ENCODE measurements at regions not wholly inside any gene's neighbourhood (a gene's known extent, or its start where the extent isn't known, plus 50 kb on each side); places are given as distances from the start of the nearest gene placed in this dataset.

- Histone ChIP-seq H2AFZ (ENCODE audit: low read length) (no peak overlapping the region), H3K9me3 (ENCODE audit: low read length) (no peaks in the 10 kb centered on the region), H3K4me3 (ENCODE audit: low read depth, low read length, poor library complexity, severe bottlenecking) (no peak overlapping the region), H4K20me1 (ENCODE audit: insufficient read depth, low read length) (no peaks in the 10 kb centered on the region), H3K4me2 (ENCODE audit: low read length) (no peak overlapping the region), H3K9me2 (ENCODE audit: insufficient read depth, low read length) (no peaks in the 10 kb centered on the region), H3K4me1 (ENCODE audit: insufficient read depth, low read length, poor library complexity, severe bottlenecking) (no peaks in the 10 kb centered on the region), H3K79me2 (ENCODE audit: insufficient read depth, low read depth, low read length) (no peaks in the 10 kb centered on the region), H3K27ac (ENCODE audit: low read depth, low read length, poor library complexity, severe bottlenecking) (no peak overlapping the region), H3K36me3 (ENCODE audit: insufficient read depth, low read length) (no peaks in the 10 kb centered on the region)
- ChIA-PET POLR2A (no interaction called here), CTCF (ENCODE audit: unreplicated experiment) (no interaction called here)
- intact Hi-C loops (cut with micrococcal nuclease; ENCODE audit: unreplicated experiment) = no loop called here
- no peak for TF ChIP-seq CTCF (conservative IDR thresholded peaks at IDR 0.05; ENCODE audit: low read length)
- TF ChIP-seq EZH2phosphoT487 (IDR thresholded peaks at IDR 0.05; ENCODE audit: borderline replicate concordance, low read depth, low read length) = no peak
- no TSS peak for BruUV-seq (replicated peaks)
- DNase-seq (ENCODE audit: low spot score) = no peak
Observed at GRCh38 chr18:34965566-34965965, 75.6 kb upstream of the MAPRE2 start.

GRCh38 chr18:34970106-34970505 is 71.1 kb upstream of the MAPRE2 start:
- Histone ChIP-seq H3K27ac (ENCODE audit: low read depth, low read length, poor library complexity, severe bottlenecking) (no peak overlapping the region), H3K9me3 (ENCODE audit: low read length) (no peaks in the 10 kb centered on the region), H3K4me1 (ENCODE audit: insufficient read depth, low read length, poor library complexity, severe bottlenecking) (no peaks in the 10 kb centered on the region), H3K36me3 (ENCODE audit: insufficient read depth, low read length) (no peaks in the 10 kb centered on the region), H2AFZ (ENCODE audit: low read length) (no peak overlapping the region), H3K9me2 (ENCODE audit: insufficient read depth, low read length) (no peaks in the 10 kb centered on the region), H4K20me1 (ENCODE audit: insufficient read depth, low read length) (no peaks in the 10 kb centered on the region), H3K4me3 (ENCODE audit: low read depth, low read length, poor library complexity, severe bottlenecking) (no peak overlapping the region), H3K79me2 (ENCODE audit: insufficient read depth, low read depth, low read length) (no peaks in the 10 kb centered on the region), H3K4me2 (ENCODE audit: low read length) (no peak overlapping the region)
- TF ChIP-seq CTCF (conservative IDR thresholded peaks at IDR 0.05; ENCODE audit: low read length) (no peak), EZH2phosphoT487 (IDR thresholded peaks at IDR 0.05; ENCODE audit: borderline replicate concordance, low read depth, low read length) (no peak)
- no TSS peak for BruUV-seq (replicated peaks)
- ChIA-PET CTCF (ENCODE audit: unreplicated experiment) (interaction anchor here (1.1 kb wide), 1 partner anchor 51 kb away, joined by 3 read pairs; no protein-coding TSS in a partner anchor), POLR2A (interaction anchor here (0.6 kb wide), 1 partner anchor 461 kb away, joined by 3 read pairs; no protein-coding TSS in a partner anchor)
- no peak for DNase-seq (ENCODE audit: low spot score)
- intact Hi-C loops (cut with micrococcal nuclease; ENCODE audit: unreplicated experiment) = loop anchor here (10.0 kb wide), 1 partner anchor 1005 kb away; the partner anchor contains the start of gene RMP24

- POLR2A ChIA-PET = interaction anchor here (0.6 to 1.2 kb wide), 2 partner anchors 11 to 102 kb away, joined by 3 read pairs; no protein-coding TSS in a partner anchor
Observed at GRCh38 chr18:34971313-34971712, 69.9 kb upstream of the MAPRE2 start.

More at GRCh38 chr18:34971313-34971712, 69.9 kb upstream of the MAPRE2 start:
- no peaks in the 10 kb centered on the region for H4K20me1 ChIP-seq (ENCODE audit: insufficient read depth, low read length)
- no peaks in the 10 kb centered on the region for H3K4me1 ChIP-seq (ENCODE audit: insufficient read depth, low read length, poor library complexity, severe bottlenecking)
- H3K4me3 ChIP-seq (ENCODE audit: low read depth, low read length, poor library complexity, severe bottlenecking) = no peak overlapping the region
- CTCF ChIA-PET (ENCODE audit: unreplicated experiment) = interaction anchor here (1.1 kb wide), 2 partner anchors 10 to 50 kb away, joined by 3 read pairs; no protein-coding TSS in a partner anchor
- DNase-seq (ENCODE audit: low spot score) = no peak
- TF ChIP-seq CTCF (conservative IDR thresholded peaks at IDR 0.05; ENCODE audit: low read length) = no peak
- TF ChIP-seq EZH2phosphoT487 (IDR thresholded peaks at IDR 0.05; ENCODE audit: borderline replicate concordance, low read depth, low read length) = no peak
- no peaks in the 10 kb centered on the region for H3K9me3 ChIP-seq (ENCODE audit: low read length)
- H3K36me3 ChIP-seq (ENCODE audit: insufficient read depth, low read length) = no peaks in the 10 kb centered on the region
- BruUV-seq (replicated peaks) = no TSS peak
- H3K27ac ChIP-seq (ENCODE audit: low read depth, low read length, poor library complexity, severe bottlenecking) = no peak overlapping the region
- intact Hi-C loops (cut with micrococcal nuclease; ENCODE audit: unreplicated experiment) = loop anchor here (10.0 kb wide), 1 partner anchor 1003 kb away; the partner anchor contains the start of gene RMP24
- H2AFZ ChIP-seq (ENCODE audit: low read length) = no peak overlapping the region
- no peak overlapping the region for H3K4me2 ChIP-seq (ENCODE audit: low read length)
- H3K9me2 ChIP-seq (ENCODE audit: insufficient read depth, low read length) = no peaks in the 10 kb centered on the region
- no peaks in the 10 kb centered on the region for H3K79me2 ChIP-seq (ENCODE audit: insufficient read depth, low read depth, low read length)
